Pancreas (tissue), 10 donors: ENCODE measurements at regions not wholly inside any gene's neighbourhood (a gene's known extent, or its start where the extent isn't known, plus 50 kb on each side); places are given as distances from the start of the nearest gene placed in this dataset.

Experiments
- ATAC-seq, 4 donors: fragments of 200-7000 bp; cut with Tn5 transposase; one replicate each; pipeline versions ENCODE4 v1.8.0 to v1.9.1; 2020; ENCODE audit warnings: mild to moderate bottlenecking in 4 of 4, moderate library complexity in 4 of 4
- DNase-seq, 6 donors: peaks; one replicate each; pipeline ENCODE4 v3.0.0-alpha.2; 2020
- FAIRE-seq: peaks from 2 replicates; lab custom pipeline; 2012; peaks lifted over from hg19 to GRCh38; lab: Jason Lieb, UNC
- H3K27ac ChIP-seq, 4 donors: fragments of 200-600 bp; sonication (generic); 1 replicate in 3 of 4; 2 replicates in 1 of 4; pipeline versions ENCODE4 v1.5.0 to v1.8.0; 2020
- H3K27me3 ChIP-seq, 4 donors: fragments of 200-600 bp; one replicate each; pipeline ENCODE4 v1.8.0; 2021
- H3K36me3 ChIP-seq, 3 donors: fragments of 200-600 bp; sonication (generic) in 1 of 3; one replicate each; pipeline versions ENCODE4 v1.5.0 to v1.8.0; 2020 to 2021
- H3K4me1 ChIP-seq, 3 donors: fragments of 200-600 bp; one replicate each; pipeline ENCODE4 v1.8.0; 2021
- H3K4me3 ChIP-seq, 4 donors: fragments of 200-600 bp; sonication (generic) in 2 of 4; one replicate each; pipeline versions ENCODE4 v1.5.0 to v1.8.0; 2020 to 2021
- H3K9me3 ChIP-seq, 4 donors: fragments of 200-600 bp; one replicate each; pipeline ENCODE4 v1.8.0; 2021
- WGBS, 2 donors: extraction: QIAGEN DNeasy Blood & Tissue Kit; methylation state at CpG; one replicate each; pipeline ENCODE4 v1.1.7; 2013; 5-methylcytosine and 5-hydroxymethylcytosine counted together
- intact Hi-C, 3 donors: fragments of 100-400 bp; cut with DNase I; formaldehyde crosslinking; loops; one replicate each; pipeline versions ENCODE4 v1.11.1 to v1.14.2; 2022
- TF ChIP-seq, protein P1 (sequence below), 4 donors: fragments of 200-600 bp; sonication (generic) in 3 of 4; IDR thresholded peaks; one replicate each; pipeline versions ENCODE4 v1.5.0 to v1.8.0; 2021; ENCODE audit warnings: antibody characterized with exemption in 4 of 4
- donor health status: healthy with polysubstance abuse.
- donor health status: DM: no; HTN: no; CAD: no; lungs with moderate emphysema.
- donor health status: DM: no; HTN: no; CAD: no.
- donor health status: control.
- donor health status: control.
- donor health status: Bipolar disorder and iron deficiency.
- donor health status: DM: yes; HTN: yes; CAD: no.
- donor health status: DM: no; HTN: no; CAD: no.
- donor health status: DM: no; HTN: no; CAD: no.
- donor health status: DM: yes; HTN: yes; CAD: no.

DNA sequence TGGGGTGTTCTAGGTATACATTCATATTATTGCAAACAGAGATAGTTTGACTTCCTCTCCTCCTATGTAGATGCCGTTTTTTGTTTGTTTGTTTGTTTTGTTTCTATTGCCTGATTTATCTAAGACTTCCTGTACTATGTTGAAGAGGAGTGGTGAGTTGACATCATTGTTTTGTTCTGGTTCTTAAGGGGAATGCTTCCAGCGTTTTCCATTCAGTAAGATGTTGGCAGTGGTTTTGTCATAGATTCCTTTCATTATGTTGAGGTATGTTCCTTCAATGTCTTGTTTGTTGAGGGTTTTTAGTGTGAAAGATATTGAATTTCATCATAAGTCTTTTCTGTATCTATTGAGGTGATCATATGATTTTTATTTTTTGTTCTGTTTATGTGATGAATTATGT is 401.6 kb upstream of the EPHA5 start:
- H3K4me1 ChIP-seq: no peaks in the 10 kb centered on the region
- no peak for ATAC-seq
- 45 to 55% methylated on average over 2 of the region's 2 CpGs for WGBS, 2 donors

GRCh38 chr4:66062921-66063320 is 392.6 kb upstream of the EPHA5 start:
- Histone ChIP-seq H3K4me3 (no peak overlapping the region), H3K27me3 (no peaks in the 10 kb centered on the region), H3K9me3 (no peaks in the 10 kb centered on the region), H3K4me1 (no peaks in the 10 kb centered on the region), H3K27ac (no peak overlapping the region), H3K36me3 (no peaks in the 10 kb centered on the region)
- TF ChIP-seq, protein P1, sequence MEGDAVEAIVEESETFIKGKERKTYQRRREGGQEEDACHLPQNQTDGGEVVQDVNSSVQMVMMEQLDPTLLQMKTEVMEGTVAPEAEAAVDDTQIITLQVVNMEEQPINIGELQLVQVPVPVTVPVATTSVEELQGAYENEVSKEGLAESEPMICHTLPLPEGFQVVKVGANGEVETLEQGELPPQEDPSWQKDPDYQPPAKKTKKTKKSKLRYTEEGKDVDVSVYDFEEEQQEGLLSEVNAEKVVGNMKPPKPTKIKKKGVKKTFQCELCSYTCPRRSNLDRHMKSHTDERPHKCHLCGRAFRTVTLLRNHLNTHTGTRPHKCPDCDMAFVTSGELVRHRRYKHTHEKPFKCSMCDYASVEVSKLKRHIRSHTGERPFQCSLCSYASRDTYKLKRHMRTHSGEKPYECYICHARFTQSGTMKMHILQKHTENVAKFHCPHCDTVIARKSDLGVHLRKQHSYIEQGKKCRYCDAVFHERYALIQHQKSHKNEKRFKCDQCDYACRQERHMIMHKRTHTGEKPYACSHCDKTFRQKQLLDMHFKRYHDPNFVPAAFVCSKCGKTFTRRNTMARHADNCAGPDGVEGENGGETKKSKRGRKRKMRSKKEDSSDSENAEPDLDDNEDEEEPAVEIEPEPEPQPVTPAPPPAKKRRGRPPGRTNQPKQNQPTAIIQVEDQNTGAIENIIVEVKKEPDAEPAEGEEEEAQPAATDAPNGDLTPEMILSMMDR (IDR thresholded peaks at IDR 0.05): no peak
- FAIRE-seq: no peak
- intact Hi-C loops: no loop called here
- no peak for DNase-seq
- no peak for ATAC-seq

More for the DNA sequence above, 401.6 kb upstream of the EPHA5 start:
- FAIRE-seq (no peak), DNase-seq (no peak)
- H3K9me3 ChIP-seq: no peaks in the 10 kb centered on the region
- H3K4me3 ChIP-seq: no peak overlapping the region
- TF ChIP-seq, protein P1 (IDR thresholded peaks at IDR 0.05): no peak
- no peaks in the 10 kb centered on the region for H3K36me3 ChIP-seq
- H3K27ac ChIP-seq: no peak overlapping the region
- no peaks in the 10 kb centered on the region for H3K27me3 ChIP-seq
- intact Hi-C loops: no loop called here

GRCh38 chr4:66062044-66062443 is 391.8 kb upstream of the EPHA5 start:
- H3K27ac ChIP-seq: no peak overlapping the region
- 50 to 72% methylated on average over 2 of the region's 2 CpGs for WGBS, 2 donors
- H3K9me3 ChIP-seq: no peaks in the 10 kb centered on the region
- TF ChIP-seq, protein P1 (IDR thresholded peaks at IDR 0.05): no peak
- intact Hi-C loops: no loop called here
- H3K4me3 ChIP-seq: no peak overlapping the region
- ATAC-seq: no peak
- no peak for FAIRE-seq
- no peaks in the 10 kb centered on the region for H3K4me1 ChIP-seq
- no peaks in the 10 kb centered on the region for H3K27me3 ChIP-seq
- no peak for DNase-seq
- H3K36me3 ChIP-seq: no peaks in the 10 kb centered on the region

GRCh38 chr4:66059556-66059955 is 389.3 kb upstream of the EPHA5 start:
- DNase-seq: no peak
- no peak for ATAC-seq
- Histone ChIP-seq H3K9me3 (no peaks in the 10 kb centered on the region), H3K36me3 (peaks cover 0 to under 1% (median 0%) of the 10 kb centered on the region in 3 donors), H3K27me3 (no peaks in the 10 kb centered on the region), H3K27ac (no peak overlapping the region), H3K4me3 (no peak overlapping the region), H3K4me1 (no peaks in the 10 kb centered on the region)
- WGBS, 2 donors: 36 to 42% methylated on average over 2 of the region's 2 CpGs
- FAIRE-seq: no peak
- TF ChIP-seq, protein P1 (IDR thresholded peaks at IDR 0.05): no peak
- intact Hi-C loops: no loop called here

DNA sequence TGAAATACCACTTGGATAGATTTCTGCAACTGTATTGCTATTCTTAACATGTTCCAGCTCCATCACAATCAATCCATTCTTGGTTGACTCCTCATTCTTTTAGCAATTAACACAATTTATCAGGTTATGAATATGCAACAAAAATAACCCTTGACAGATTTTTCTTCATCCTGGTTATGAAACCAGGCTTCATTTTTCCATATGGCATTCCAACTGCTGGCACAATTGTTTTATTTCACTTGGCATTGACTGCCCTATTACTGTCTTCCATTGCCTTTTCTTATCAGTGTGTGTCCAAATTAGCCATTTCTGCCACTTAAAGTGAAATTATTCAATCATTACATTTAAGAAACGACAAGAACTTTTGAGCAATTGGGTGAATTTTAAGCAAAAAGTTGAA is 388.8 kb upstream of the EPHA5 start:
- DNase-seq (no peak), FAIRE-seq (no peak), ATAC-seq (no peak)
- Histone ChIP-seq H3K4me3 (no peak overlapping the region), H3K27ac (no peak overlapping the region), H3K27me3 (no peaks in the 10 kb centered on the region), H3K4me1 (no peaks in the 10 kb centered on the region), H3K9me3 (no peaks in the 10 kb centered on the region), H3K36me3 (peaks cover 0 to 2% (median 0%) of the 10 kb centered on the region in 3 donors)
- intact Hi-C loops: no loop called here
- WGBS, 2 donors: 26 to 39% methylated on average over 1 of the region's 1 CpG
- TF ChIP-seq, protein P1 (IDR thresholded peaks at IDR 0.05): no peak
